Upper lobe of left lung (tissue), 6 donors: ENCODE measurements at regions not wholly inside any gene's neighbourhood (a gene's known extent, or its start where the extent isn't known, plus 50 kb on each side); places are given as distances from the start of the nearest gene placed in this dataset.

Experiments used
- ATAC-seq, 2 donors: fragments of 200-7000 bp; cut with Tn5 transposase; one replicate each; pipeline ENCODE4 v1.9.1; 2022; ENCODE audit warnings: mild to moderate bottlenecking in 2 of 2, moderate library complexity in 2 of 2; ENCODE audit not compliant: low FRiP score in 2 of 2
- DNase-seq, 2 donors: peaks; one replicate each; pipeline ENCODE4 v3.0.0-alpha.2; 2019 to 2020
- H3K27ac ChIP-seq, 4 donors: fragments of 200-600 bp; sonication (generic); one replicate each; pipeline ENCODE4 v1.5.1; 2016 to 2019
- H3K27me3 ChIP-seq, 4 donors: fragments of 200-600 bp; sonication (generic); one replicate each; pipeline ENCODE4 v1.5.1; 2017 to 2019
- H3K36me3 ChIP-seq, 4 donors: fragments of 200-600 bp; sonication (generic); one replicate each; pipeline ENCODE4 v1.5.1; 2016 to 2019
- H3K4me1 ChIP-seq, 4 donors: fragments of 200-600 bp; sonication (generic); one replicate each; pipeline ENCODE4 v1.5.1; 2018 to 2019
- H3K4me3 ChIP-seq, 4 donors: fragments of 200-600 bp; sonication (generic); one replicate each; pipeline ENCODE4 v1.5.1; 2017 to 2019; ENCODE audit warnings: mild to moderate bottlenecking in 2 of 4, moderate library complexity in 1 of 4
- H3K9me3 ChIP-seq, 4 donors: fragments of 200-600 bp; sonication (generic); one replicate each; pipeline ENCODE4 v1.5.1; 2018 to 2019
- CTCF ChIP-seq, 6 experiments: fragments of 450-650 bp in 4 of 6; fragments of 200-600 bp in 2 of 6; sonication (generic) in 2 of 6; IDR thresholded peaks; one replicate each; pipeline ENCODE4 v1.5.1; 2016 to 2019; ENCODE audit warnings: antibody characterized with exemption in 6 of 6
- EP300 ChIP-seq, 4 donors: sonication (generic); formaldehyde crosslinking; IDR thresholded peaks; one replicate each; pipeline ENCODE4 v1.5.1; 2017; ENCODE audit warnings: antibody characterized with exemption in 4 of 4, control low read depth in 2 of 4
- POLR2A ChIP-seq, 4 donors: fragments of 450-650 bp; IDR thresholded peaks; one replicate each; pipeline ENCODE4 v1.5.1; 2016 to 2017; ENCODE audit warnings: antibody characterized with exemption in 4 of 4, mild to moderate bottlenecking in 2 of 4
- POLR2AphosphoS5 ChIP-seq, 2 donors: sonication (generic); formaldehyde crosslinking; IDR thresholded peaks; one replicate each; pipeline ENCODE4 v1.5.1; 2017; ENCODE audit warnings: antibody characterized with exemption in 2 of 2
- WGBS, 2 donors: methylation state at CpG; one replicate each; pipeline ENCODE4 v1.1.5; 2017 to 2018; 5-methylcytosine and 5-hydroxymethylcytosine counted together
- donor health status: DM: no; HTN: no; CAD: no; lungs with moderate emphysema.
- donor health status: DM: no; HTN: yes; CAD: no; lungs with severe emphysema.

GRCh38 chr11:15616130-15617105 is 501.7 kb downstream of the INSC start:
- ATAC-seq = no peak
- H3K36me3 ChIP-seq = no peaks in the 10 kb centered on the region
- H3K4me1 ChIP-seq = peaks cover 0 to 4% (median 0%) of the 10 kb centered on the region in 4 donors
- no peak overlapping the region for H3K4me3 ChIP-seq
- H3K9me3 ChIP-seq = no peaks in the 10 kb centered on the region
- H3K27me3 ChIP-seq = no peaks in the 10 kb centered on the region
- TF ChIP-seq POLR2A (IDR thresholded peaks at IDR 0.05) (no peak), EP300 (IDR thresholded peaks at IDR 0.05) (no peak), POLR2AphosphoS5 (IDR thresholded peaks at IDR 0.05) (no peak), CTCF (IDR thresholded peaks at IDR 0.05) (no peak)
- WGBS, 2 donors = 83 to 85% methylated on average over 13 of the region's 13 CpGs
- H3K27ac ChIP-seq = no peak overlapping the region
- no peak for DNase-seq

GRCh38 chr11:15617126-15617525 is 502.4 kb downstream of the INSC start:
- Histone ChIP-seq H3K36me3 (no peaks in the 10 kb centered on the region), H3K4me3 (no peak overlapping the region), H3K9me3 (no peaks in the 10 kb centered on the region), H3K4me1 (peaks cover 0 to 4% (median 0%) of the 10 kb centered on the region in 4 donors), H3K27ac (no peak overlapping the region), H3K27me3 (no peaks in the 10 kb centered on the region)
- TF ChIP-seq POLR2A (IDR thresholded peaks at IDR 0.05) = no peak
- no peak for DNase-seq
- 85 to 98% methylated on average over 5 of the region's 5 CpGs for WGBS, 2 donors
- ATAC-seq = no peak

GRCh38 chr11:15618583-15619032 is 503.9 kb downstream of the INSC start:
- H3K27ac ChIP-seq = no peak overlapping the region
- 78 to 81% methylated on average over 2 of the region's 2 CpGs for WGBS, 2 donors
- H3K9me3 ChIP-seq = no peaks in the 10 kb centered on the region
- TF ChIP-seq POLR2A (IDR thresholded peaks at IDR 0.05) = no peak
- no peak for TF ChIP-seq POLR2AphosphoS5 (IDR thresholded peaks at IDR 0.05)
- no peak for TF ChIP-seq EP300 (IDR thresholded peaks at IDR 0.05)
- no peak for TF ChIP-seq CTCF (IDR thresholded peaks at IDR 0.05)
- H3K4me1 ChIP-seq = peaks cover 0 to under 1% (median 0%) of the 10 kb centered on the region in 4 donors
- H3K4me3 ChIP-seq = no peak overlapping the region
- no peaks in the 10 kb centered on the region for H3K27me3 ChIP-seq
- H3K36me3 ChIP-seq = no peaks in the 10 kb centered on the region
- ATAC-seq (no peak), DNase-seq (no peak)

GRCh38 chr11:15621565-15621964 is 506.8 kb downstream of the INSC start:
- ATAC-seq (no peak), DNase-seq (no peak)
- no peak overlapping the region for H3K4me3 ChIP-seq
- no peak for TF ChIP-seq POLR2AphosphoS5 (IDR thresholded peaks at IDR 0.05)
- TF ChIP-seq EP300 (IDR thresholded peaks at IDR 0.05) = no peak
- no peak for TF ChIP-seq POLR2A (IDR thresholded peaks at IDR 0.05)
- TF ChIP-seq CTCF (IDR thresholded peaks at IDR 0.05) = no peak
- 73 to 76% methylated on average over 5 of the region's 5 CpGs for WGBS, 2 donors
- H3K4me1 ChIP-seq = no peaks in the 10 kb centered on the region
- H3K27me3 ChIP-seq = no peaks in the 10 kb centered on the region
- H3K27ac ChIP-seq = no peak overlapping the region
- H3K36me3 ChIP-seq = no peaks in the 10 kb centered on the region
- H3K9me3 ChIP-seq = no peaks in the 10 kb centered on the region

GRCh38 chr11:15622231-15622890 is 507.6 kb downstream of the INSC start:
- Histone ChIP-seq H3K4me3 (no peak overlapping the region), H3K27me3 (no peaks in the 10 kb centered on the region), H3K27ac (no peak overlapping the region), H3K4me1 (no peaks in the 10 kb centered on the region), H3K36me3 (no peaks in the 10 kb centered on the region), H3K9me3 (no peaks in the 10 kb centered on the region)
- TF ChIP-seq CTCF (IDR thresholded peaks at IDR 0.05) = no peak
- no peak for TF ChIP-seq POLR2AphosphoS5 (IDR thresholded peaks at IDR 0.05)
- no peak for TF ChIP-seq EP300 (IDR thresholded peaks at IDR 0.05)
- TF ChIP-seq POLR2A (IDR thresholded peaks at IDR 0.05) = no peak
- 60 to 64% methylated on average over 6 to 8 of the region's 8 CpGs for WGBS, 2 donors
- peak in 1 of 2 donors; percentile 17 for ATAC-seq
- DNase-seq = peak in 1 of 2 donors; percentile 40
